Ascending aorta (tissue), 2 donors: ENCODE measurements at regions not wholly inside any gene's neighbourhood (a gene's known extent, or its start where the extent isn't known, plus 50 kb on each side); places are given as distances from the start of the nearest gene placed in this dataset.
"Not testable (repeated sequence)": the region's sequence is repeated elsewhere in the genome, so short reads cannot be mapped to it uniquely, and the experiment has no call there.

Experiments
- DNase-seq, 2 donors: peaks; one replicate each; pipeline ENCODE4 v3.0.0-alpha.2; 2019; ENCODE audit warnings: low spot score in 2 of 2
- H3K27ac ChIP-seq, 2 donors: fragments of 200-600 bp; sonication (generic); one replicate each; pipeline ENCODE4 v1.5.1; 2016 to 2017; ENCODE audit warnings: mild to moderate bottlenecking in 1 of 2
- H3K27me3 ChIP-seq: fragments of 200-600 bp; sonication (generic); one replicate; pipeline ENCODE4 v1.5.1; 2017
- H3K36me3 ChIP-seq, 2 donors: fragments of 200-600 bp; sonication (generic); one replicate each; pipeline ENCODE4 v1.5.1; 2016
- H3K4me1 ChIP-seq, 2 donors: fragments of 200-600 bp; sonication (generic); one replicate each; pipeline ENCODE4 v1.5.1; 2016 to 2017; ENCODE audit warnings: mild to moderate bottlenecking in 1 of 2
- H3K4me3 ChIP-seq, 2 donors: fragments of 200-600 bp; sonication (generic); one replicate each; pipeline ENCODE4 v1.5.1; 2016 to 2017; ENCODE audit warnings: mild to moderate bottlenecking in 1 of 2
- H3K9me3 ChIP-seq, 2 donors: fragments of 200-600 bp; sonication (generic); one replicate each; pipeline ENCODE4 v1.5.1; 2016
- intact Hi-C: fragments of 100-400 bp; cut with DNase I; formaldehyde crosslinking; loops from one replicate; pipeline ENCODE4 v1.15.1; 2023
- TF ChIP-seq, protein P1 (sequence below), 3 experiments: fragments of 200-600 bp in 2 of 3; fragments of 450-650 bp in 1 of 3; sonication (generic) in 2 of 3; IDR thresholded peaks; one replicate each; pipeline ENCODE4 v1.5.1; 2016 to 2019; ENCODE audit warnings: antibody characterized with exemption in 3 of 3, mild to moderate bottlenecking in 1 of 3, moderate library complexity in 1 of 3

DNA sequence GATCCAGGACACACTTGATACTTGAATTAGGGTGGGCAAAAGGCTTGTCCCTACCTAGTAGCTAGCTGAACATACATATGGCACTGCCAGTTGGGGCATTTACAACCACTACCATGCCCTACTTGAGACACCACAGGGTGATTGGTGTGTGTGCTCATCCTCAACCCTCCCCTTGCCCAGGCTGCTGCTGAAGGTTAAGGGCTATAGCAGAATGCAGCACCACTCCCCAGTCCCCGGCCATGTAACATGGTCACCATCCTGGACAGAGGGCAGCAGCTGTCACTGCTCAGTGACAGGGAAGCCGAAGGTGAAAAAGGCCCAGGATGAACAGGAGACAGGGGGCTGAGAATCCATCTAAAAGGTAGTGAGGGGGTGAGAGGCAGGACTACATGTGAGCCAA, 273.9 kb upstream of the SGCD start:
- TF ChIP-seq, protein P1, sequence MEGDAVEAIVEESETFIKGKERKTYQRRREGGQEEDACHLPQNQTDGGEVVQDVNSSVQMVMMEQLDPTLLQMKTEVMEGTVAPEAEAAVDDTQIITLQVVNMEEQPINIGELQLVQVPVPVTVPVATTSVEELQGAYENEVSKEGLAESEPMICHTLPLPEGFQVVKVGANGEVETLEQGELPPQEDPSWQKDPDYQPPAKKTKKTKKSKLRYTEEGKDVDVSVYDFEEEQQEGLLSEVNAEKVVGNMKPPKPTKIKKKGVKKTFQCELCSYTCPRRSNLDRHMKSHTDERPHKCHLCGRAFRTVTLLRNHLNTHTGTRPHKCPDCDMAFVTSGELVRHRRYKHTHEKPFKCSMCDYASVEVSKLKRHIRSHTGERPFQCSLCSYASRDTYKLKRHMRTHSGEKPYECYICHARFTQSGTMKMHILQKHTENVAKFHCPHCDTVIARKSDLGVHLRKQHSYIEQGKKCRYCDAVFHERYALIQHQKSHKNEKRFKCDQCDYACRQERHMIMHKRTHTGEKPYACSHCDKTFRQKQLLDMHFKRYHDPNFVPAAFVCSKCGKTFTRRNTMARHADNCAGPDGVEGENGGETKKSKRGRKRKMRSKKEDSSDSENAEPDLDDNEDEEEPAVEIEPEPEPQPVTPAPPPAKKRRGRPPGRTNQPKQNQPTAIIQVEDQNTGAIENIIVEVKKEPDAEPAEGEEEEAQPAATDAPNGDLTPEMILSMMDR (IDR thresholded peaks at IDR 0.05): no peak

DNA sequence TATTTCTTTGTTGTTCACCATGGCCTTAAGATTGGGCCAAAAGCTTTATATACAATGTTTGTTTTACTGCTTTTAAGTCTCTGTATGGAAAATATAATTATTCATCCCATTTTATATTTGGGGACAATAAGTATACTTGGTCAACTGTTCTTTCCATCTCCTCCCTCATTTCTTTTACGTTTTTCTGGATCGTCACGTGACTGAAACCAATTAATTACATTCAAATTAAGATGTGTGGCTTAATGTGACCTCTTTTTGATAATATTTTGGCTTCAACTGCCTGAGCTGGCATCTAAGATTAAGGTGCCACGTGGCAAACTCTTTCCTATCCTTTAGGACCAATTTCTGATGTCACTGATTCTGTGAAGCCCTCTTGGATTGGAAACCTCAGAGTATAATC, 250.1 kb upstream of the SGCD start:
- Histone ChIP-seq H3K27ac (no peak overlapping the region), H3K27me3 (no peaks in the 10 kb centered on the region), H3K36me3 (no peaks in the 10 kb centered on the region), H3K4me1 (no peaks in the 10 kb centered on the region), H3K4me3 (no peak overlapping the region), H3K9me3 (peaks cover 11 to 14% of the 10 kb centered on the region in 2 donors)
- TF ChIP-seq, protein P1 (IDR thresholded peaks at IDR 0.05): no peak
- DNase-seq: no peak
- intact Hi-C loops: no loop called here

More for the DNA sequence above, 273.9 kb upstream of the SGCD start:
- no peak for DNase-seq
- Histone ChIP-seq H3K4me3 (no peak overlapping the region), H3K4me1 (no peaks in the 10 kb centered on the region), H3K9me3 (no peaks in the 10 kb centered on the region), H3K27me3 (no peaks in the 10 kb centered on the region), H3K27ac (no peak overlapping the region), H3K36me3 (no peaks in the 10 kb centered on the region)
- intact Hi-C loops: no loop called here

DNA sequence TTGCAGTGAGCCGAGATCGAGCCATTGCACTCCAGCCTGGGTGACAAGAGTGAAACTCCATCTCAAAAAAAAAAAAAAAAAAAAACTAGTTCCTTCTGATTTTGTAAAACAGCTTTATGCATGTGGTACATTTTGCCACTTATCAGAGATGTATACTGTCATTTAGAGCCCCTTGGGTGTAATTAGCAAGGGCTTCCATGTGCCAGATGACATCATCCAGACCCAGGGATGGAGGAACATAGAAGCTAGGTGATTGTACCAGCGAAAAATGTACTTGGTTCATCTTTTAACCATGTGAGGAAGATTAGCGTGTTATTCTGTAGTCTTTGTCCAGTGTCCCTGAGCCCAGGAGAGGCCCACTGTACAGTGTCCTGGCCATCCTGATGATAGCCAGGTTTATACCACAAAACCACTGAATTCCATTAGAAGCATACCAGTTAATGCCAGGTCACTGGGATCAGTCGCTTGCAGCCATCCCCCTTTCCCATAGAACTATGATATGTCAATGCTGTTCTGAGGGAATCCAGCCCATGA, 239.3 kb upstream of the SGCD start:
- intact Hi-C loops: no loop called here
- DNase-seq: no peak
- Histone ChIP-seq H3K27ac (no peak overlapping the region), H3K4me3 (no peak overlapping the region), H3K27me3 (no peaks in the 10 kb centered on the region), H3K9me3 (peaks cover 0 to 12% of the 10 kb centered on the region in 2 donors), H3K4me1 (no peaks in the 10 kb centered on the region), H3K36me3 (no peaks in the 10 kb centered on the region)
- TF ChIP-seq, protein P1 (IDR thresholded peaks at IDR 0.05): no peak

DNA sequence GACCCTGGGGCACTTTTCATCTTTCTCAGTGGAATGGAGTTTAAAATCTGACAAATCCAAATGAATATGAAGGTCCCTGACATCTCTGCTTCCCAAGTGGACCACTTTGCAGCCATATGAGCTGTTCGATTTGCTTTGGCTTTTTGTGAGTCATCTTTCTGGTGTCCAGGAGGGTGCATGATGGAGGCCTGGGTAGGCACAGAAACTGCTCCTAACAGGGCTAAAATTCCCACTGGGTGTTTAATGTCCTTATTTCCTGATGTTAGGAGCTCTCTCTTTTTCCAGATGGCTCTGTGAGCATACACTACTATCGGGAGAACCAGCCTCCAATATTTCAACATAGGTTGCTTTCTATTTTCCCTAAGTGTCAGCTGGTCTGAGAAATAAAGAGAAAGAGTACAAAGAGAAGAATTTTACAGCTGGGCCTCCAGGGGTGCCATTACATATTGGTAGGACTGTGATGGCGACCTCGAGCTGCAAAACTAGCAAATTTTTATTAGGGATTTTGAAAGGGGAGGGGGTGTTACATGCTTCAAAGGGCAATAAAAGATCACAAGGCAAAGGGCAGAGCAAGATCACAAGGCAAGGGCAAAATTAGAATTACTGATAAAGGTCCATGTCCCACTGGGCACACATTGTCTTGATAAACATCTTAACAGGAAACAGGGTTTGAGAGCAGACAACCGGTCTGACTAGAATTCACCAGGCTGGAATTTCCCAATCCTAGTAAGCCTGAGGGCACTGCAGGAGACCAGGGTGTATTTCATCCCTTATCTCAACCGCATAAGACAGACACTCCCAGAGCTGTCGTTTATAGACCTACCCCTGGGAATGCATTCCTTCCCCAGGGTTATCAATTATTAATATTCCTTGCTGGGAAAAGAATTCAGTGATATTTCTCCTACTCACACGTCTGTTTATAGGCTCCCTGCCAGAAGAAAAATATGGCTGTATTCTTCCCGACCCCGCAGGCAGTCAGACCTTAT, 236.7 kb upstream of the SGCD start:
- H3K36me3 ChIP-seq, H3K27ac ChIP-seq, H3K4me3 ChIP-seq, DNase-seq, H3K4me1 ChIP-seq, intact Hi-C loops, H3K27me3 ChIP-seq: not testable (repeated sequence)
- peaks cover 0 to 12% of the 10 kb centered on the region in 2 donors for H3K9me3 ChIP-seq

DNA sequence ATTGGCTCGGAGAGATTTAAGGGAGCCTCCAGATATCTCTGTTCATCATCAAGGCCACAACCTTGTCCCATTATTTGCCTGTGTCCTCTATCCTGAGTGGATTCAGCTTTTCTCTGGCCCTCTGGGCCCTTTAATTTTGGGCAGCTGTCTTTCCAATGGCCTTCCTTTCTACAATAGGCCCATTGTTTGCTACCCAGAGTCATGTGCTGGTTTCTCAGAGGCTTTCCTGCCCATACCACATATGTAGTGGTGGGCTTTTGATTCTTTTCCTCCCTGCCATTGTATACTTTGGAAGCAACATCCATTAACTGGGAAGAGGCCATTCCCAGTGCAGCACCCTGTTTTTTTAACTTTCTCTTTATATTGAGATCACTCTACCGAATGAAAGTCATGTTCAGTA, 233.9 kb upstream of the SGCD start:
- no peak overlapping the region for H3K27ac ChIP-seq
- H3K9me3 ChIP-seq: peaks cover 0 to 12% of the 10 kb centered on the region in 2 donors
- no peaks in the 10 kb centered on the region for H3K27me3 ChIP-seq
- no peaks in the 10 kb centered on the region for H3K4me1 ChIP-seq
- H3K36me3 ChIP-seq: no peaks in the 10 kb centered on the region
- TF ChIP-seq, protein P1 (IDR thresholded peaks at IDR 0.05): no peak
- H3K4me3 ChIP-seq: no peak overlapping the region
- no peak for DNase-seq
- intact Hi-C loops: no loop called here

DNA sequence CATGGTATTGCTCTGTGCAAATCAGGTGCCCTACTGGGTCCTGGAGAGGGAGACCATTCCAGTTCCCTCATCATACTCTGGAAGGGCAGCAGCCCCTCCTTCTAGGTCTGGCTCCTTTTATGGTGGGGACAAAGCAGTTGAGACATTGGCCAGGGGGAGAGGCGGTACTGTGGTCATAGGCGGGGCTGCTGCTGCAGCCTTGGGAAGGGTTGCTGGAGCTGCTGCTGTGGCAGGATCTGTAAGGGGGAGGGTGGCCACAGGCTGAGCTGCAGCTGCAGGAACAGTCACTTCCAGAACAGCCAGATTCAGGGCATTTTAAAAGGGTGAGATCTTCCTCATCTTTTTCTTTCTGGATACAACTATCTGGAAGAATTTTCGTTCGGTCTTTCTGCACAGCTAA, 233.0 kb upstream of the SGCD start:
- no peaks in the 10 kb centered on the region for H3K36me3 ChIP-seq
- H3K4me1 ChIP-seq: no peaks in the 10 kb centered on the region
- TF ChIP-seq, protein P1 (IDR thresholded peaks at IDR 0.05): no peak
- DNase-seq: no peak
- no peak overlapping the region for H3K27ac ChIP-seq
- intact Hi-C loops: no loop called here
- H3K9me3 ChIP-seq: peaks cover 0 to 12% of the 10 kb centered on the region in 2 donors
- no peaks in the 10 kb centered on the region for H3K27me3 ChIP-seq
- H3K4me3 ChIP-seq: no peak overlapping the region
